Activated CD4-positive, alpha-beta T cell treated with anti-CD3 and anti-CD28 coated beads, Interleukin-2, Interleukin-6, amounts not matched to agents 100 ng/mL and 50 ng/mL, durations not matched to agents 16 hours and 8 hours (primary cell): ENCODE measurements at regions not wholly inside any gene's neighbourhood (a gene's known extent, or its start where the extent isn't known, plus 50 kb on each side); places are given as distances from the start of the nearest gene placed in this dataset.
A peak's percentile ranks its signal among the peaks of the same experiment; 100 is the strongest.
"Not testable (repeated sequence)": the region's sequence is repeated elsewhere in the genome, so short reads cannot be mapped to it uniquely, and the experiment has no call there.

Experiments used
- DNase-seq: peaks from one replicate; pipeline ENCODE4 v3.0.0-alpha.2; 2020

DNA sequence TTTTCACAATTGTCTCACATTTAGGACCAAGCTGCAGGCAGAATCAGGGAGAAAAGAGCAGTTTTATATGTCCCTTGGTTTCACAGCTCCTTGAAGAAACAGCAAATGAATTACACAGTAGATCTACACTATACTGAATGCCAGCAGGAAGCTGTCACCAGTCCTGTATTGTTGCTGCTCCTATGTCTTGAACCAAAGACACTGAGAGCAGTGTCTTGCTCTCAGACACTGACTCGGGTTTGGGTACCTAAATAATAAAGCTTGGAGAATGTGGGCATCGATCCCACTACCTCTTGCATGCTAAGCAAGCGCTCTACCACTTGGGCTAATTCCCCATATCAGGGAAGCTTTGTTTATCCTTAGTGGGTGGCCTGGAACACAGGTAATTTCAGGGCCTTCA, 552.7 kb downstream of the PRIM2 start:
- not testable (repeated sequence) for DNase-seq

DNA sequence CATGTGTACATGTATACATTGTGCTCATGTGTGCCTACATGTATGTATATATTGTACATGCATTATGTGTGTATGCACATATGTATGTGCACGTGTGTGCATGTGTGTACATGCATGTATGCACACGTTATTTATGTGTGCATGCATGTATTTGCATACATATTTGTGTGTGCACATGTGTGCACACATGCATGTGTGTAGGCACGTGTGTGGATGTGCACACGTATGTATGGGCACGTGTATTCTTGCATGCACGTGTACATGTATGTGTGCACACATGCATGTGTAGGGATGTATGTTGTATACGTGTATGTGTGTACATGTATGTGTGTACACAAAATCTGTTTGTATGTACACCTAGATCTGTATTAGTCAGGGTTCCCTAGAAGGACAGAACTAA, 556.0 kb downstream of the PRIM2 start:
- DNase-seq, result not testable (repeated sequence)

DNA sequence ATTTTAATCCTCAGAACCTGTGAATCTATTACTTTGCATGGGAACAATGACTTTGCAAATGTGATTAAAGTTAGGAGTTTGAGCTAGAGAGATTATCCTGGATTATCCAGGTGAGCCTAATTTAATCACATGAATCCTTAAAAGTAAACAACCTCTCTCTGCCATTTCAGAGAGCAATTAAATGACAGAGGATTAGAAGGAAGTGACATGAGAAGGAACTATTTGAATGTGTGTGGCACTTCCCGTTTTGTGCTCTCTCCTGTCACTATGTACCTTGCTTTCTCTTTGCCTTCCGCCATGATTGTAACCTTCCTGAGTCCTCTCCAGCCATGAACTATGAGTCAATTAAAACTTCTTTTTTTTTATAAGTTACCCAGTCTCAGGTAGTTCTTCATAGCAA, 559.2 kb downstream of the PRIM2 start:
- DNase-seq, result not testable (repeated sequence)

DNA sequence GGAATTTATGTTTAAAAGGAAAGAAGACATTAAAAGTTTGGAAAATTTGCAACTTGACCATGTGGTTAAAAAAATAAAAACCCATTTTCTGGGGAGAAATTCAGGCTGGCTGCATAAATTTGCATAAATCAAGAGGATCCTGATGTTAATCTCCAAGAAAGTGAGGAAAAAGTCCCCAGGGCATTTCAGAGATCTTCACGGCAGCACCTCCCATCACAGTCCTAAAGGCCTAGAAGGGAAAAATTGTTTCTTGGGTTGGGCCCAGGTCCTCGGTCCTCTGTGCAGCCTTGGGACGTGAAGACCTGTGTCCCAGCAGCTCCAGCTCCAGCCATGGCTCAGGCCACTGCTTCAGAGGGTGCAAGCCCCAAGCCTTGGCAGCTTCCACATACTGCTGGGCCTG, 560.3 kb downstream of the PRIM2 start:
- not testable (repeated sequence) for DNase-seq

DNA sequence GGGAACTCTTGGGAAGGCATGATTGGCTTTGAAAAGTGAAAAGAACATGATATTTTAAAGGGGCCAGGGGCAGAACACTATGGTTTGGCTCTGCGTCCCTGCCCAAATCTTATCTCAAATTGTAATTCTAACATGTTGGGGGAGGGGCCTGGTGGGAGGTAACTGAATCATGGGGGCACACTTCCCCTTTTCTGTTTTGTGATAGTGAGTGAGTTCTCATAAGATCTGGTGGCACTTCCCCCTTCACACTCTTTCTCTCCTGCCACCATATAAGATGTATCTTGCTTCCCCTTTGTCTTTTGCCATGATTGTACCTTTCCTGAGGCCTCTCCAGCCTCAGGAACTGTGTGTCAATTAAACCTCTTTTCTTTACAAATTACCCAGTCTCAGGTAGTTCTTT, 561.4 kb downstream of the PRIM2 start:
- DNase-seq, result not testable (repeated sequence)

DNA sequence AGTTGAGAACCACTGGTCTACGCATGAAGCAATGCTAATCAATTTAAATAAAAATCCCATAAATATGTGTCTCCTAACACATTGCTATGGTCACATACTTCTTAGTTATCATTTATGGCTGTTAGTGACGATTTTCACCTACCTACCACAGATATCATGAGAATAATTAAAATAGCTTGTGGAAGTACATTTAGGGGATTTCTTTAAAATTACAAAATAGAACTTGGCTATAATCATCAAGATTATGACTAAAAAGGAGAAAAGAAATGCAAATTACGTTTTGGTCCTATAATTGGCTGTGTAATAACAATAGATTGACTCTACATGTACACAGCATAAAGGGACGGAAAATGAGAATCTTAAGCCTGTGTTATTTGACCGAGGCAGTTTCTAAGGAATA, 581.4 kb downstream of the PRIM2 start:
- not testable (repeated sequence) for DNase-seq

DNA sequence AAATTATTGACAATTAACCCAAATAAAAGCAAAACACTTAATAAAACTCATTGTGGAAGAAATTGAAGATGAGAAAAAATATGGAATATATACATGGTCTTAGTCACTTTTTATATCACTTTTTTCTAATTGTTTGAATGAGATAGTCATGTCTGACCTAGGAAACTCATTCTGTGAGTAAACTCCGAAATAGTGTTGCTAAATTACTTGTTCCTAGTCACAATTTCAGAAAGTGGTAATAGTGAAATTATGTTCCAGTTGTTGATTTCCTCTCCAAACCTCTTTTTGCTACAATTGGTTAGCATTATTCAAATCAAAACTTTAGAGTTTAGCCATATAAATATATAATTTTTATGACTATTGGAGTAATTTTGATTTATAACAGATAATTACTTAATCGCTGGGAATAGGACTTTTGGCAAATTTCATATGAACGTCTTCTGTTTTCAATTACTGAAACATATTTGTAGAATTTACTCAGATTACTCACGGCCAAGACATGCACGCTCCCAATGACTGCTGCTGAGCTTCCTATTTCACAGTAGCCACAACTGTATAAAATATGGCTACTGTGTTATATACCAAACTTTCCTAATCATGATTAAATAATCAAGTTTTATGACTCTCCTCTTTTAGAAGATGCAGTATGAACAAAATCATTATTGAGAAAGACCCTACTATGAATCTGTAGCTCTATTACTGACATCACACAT, 583.4 kb downstream of the PRIM2 start:
- peak; percentile 32 for DNase-seq

DNA sequence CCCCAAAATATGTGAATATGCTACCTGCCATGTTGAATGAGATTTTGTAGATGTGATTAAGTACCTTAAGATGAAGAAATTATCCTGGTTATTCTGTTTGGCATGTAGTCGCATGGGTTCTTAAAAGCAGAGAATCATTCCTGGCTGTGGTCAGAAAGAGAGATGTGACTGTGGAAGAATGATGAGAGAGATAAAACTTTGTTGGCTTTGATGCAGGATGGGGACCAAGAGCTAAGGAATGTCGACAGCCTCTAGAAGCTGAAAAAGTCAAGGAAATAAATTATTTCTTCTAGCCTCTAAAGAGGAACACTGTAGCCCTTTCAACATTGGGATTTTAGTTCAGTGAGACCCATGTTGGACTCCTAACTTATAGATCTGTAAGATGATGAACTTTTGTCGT, 584.0 kb downstream of the PRIM2 start:
- DNase-seq, result not testable (repeated sequence)

DNA sequence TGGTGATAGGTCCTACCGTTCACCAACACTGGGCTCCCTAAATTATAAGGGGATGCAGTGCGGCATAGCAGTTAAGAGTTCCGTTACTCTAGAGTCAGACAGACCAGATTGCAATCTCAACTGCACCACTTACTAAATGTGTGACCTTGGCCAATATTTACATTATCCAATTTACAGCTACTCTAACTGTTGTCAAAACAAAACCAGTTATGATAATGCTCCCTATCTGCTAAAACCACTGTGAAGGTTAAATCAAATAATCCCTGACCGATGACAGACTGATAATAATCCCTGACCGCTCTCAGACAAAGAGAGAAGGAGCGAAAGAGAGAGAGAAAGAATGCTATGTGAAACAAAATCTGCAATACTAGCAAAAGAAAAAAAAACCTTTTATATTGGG, 586.9 kb downstream of the PRIM2 start:
- DNase-seq, result not testable (repeated sequence)

DNA sequence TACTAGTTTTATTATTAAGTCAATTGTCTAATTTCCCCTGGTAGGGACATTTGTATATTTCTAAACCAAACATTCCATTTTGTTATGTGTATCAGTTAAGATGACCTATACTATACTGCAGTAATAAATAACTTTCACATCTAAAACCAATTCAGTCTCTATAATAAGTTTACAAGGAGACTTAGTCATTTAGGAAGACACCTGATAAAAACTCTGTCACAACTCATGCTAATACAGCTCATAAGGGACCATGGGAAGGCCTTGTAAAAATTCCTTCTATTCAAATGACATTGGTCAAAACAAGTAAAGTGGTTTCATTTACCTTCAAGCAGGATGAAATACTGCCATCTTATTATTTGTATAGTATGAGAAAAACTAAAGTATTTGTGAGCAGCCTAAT, 597.9 kb downstream of the PRIM2 start:
- DNase-seq, result not testable (repeated sequence)

DNA sequence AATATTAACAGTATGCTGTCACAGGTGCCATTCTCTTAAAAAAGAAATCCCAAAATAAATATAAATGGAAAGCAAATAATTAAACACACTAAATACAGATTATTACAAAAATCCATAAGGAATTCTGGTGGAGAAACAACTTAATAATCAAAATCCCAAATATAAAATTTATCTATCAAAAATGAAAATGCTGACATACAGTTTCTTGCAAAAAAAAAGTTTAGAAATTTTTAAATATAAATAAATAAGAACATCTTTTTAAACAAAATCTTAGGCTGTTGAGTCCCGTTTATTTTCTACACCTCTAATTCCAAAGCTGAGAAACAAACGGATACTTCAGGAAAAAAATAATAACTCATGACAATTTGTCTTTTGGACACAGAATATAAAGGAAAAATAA, 625.5 kb downstream of the PRIM2 start:
- DNase-seq, result not testable (repeated sequence)

DNA sequence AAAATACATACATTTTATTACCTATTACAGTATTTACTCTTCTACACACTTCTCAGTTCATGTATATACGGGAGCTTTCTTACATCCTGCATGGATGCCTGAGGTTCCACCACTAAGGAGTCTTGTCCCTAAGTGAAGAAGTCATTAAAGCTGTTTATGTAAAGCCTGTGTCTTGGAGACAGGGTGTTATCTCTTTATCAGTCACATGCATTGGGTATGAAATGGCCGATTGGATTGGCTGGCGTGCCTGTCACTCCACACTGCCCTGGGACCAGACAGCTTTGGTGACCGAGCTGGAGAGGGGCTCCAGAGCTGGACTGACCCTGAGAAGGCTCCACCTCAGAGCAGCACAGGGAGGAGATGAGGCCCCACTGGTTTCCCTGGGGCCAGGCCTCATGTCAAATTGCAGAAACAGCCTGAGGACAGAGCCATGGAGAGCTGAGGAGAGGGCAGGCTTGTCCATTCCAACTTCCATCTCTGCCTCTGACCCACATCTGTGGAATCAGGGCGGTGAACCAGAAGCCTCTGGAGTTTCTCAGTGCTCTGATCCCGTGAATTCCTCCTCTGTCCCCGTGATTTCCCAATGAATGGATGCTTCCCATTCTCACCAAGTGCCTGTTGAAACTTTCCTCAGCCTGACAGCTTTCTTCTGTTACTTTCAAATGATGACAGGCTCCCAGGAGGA, 628.8 kb downstream of the PRIM2 start:
- DNase-seq, result not testable (repeated sequence)

DNA sequence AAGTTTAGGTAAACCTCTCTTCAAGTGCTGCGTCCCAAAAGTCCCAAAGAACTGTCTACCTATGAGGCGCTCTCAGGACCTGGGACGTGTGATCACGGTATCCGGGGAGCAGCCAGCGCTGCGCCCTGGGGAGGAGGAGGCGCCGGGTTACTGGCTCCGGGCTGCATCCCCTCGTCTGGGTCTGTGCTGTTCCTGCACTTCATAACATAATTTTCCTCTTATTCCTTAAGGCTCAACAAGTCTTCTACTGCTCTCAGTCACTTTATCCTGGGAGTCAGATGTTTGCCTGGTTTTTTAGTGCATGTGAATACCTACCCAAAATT, 629.3 kb downstream of the PRIM2 start:
- DNase-seq, result not testable (repeated sequence)

DNA sequence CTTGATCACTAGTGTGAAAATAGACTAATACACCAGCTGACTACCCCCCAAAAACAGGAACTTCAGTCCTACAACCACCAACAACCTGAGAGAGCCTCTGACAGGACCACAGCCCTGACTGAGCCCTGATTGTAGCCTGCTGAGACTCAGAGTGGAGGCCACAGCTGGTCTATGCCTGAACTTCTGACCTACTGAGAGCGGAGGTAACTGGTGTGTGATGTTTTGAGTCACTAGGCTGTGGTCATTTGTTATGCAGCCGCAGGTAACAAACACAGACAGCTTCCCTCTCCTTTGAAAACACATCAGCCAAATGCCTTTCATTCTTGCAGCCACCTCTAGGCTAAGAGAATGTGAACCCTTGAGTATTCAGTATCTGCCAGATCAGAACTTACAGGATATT, 631.1 kb downstream of the PRIM2 start:
- DNase-seq, result not testable (repeated sequence)

DNA sequence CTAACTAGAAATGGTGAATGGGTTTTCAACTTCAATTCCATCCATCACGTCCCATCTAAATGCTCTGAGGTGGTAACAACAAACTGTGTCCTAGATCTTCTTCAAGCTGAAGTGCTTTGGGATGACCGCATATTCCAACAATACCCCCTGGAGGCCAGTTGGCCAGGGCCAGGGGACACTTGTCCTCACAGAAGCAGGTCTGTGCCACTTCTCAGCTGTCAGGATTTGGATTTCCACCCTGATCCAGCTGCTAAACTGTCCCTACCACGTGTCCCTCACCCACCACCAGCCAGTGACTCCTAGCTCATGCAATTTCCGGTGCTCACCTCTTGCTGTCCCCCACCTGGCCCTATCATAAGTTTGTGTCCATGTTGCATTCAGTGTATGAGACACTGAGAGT, 633.0 kb downstream of the PRIM2 start:
- DNase-seq, result not testable (repeated sequence)

DNA sequence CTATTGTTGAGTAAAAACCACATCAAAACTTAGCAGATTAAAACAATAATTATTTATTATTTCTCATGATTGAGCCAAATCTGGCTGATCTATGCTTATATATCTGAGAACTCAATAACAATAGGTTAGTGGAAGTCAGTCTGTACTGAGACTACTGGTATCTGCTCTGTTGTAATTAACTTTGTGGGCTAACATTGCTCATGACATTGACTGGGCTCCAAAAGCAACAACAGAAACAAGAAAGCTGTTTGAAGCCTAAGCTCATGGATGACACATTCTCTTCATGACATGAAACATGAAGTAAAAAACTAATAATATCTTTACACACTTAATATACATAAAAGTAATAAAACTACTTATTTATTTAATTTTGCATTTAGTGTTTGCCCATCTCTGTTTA, 649.3 kb downstream of the PRIM2 start:
- not testable (repeated sequence) for DNase-seq

DNA sequence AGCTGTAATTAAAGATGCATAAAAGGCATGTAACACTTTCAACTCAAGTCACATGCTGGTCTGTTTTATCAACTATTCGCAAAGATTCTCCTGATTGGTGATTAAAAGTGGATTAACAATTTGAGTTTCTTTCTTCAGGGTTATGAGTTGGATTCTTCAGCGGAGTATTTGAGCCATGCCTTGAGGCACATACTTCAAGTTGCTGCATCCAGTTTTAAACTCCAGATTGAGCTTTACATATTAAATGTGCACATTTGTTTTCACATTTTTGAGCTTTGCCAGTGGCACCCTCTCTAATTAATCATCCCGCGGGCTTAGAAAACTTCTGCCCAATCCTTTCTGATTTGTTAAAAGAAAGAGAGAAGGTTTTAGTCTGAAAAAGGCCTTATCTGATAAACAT, 654.5 kb downstream of the PRIM2 start:
- not testable (repeated sequence) for DNase-seq

DNA sequence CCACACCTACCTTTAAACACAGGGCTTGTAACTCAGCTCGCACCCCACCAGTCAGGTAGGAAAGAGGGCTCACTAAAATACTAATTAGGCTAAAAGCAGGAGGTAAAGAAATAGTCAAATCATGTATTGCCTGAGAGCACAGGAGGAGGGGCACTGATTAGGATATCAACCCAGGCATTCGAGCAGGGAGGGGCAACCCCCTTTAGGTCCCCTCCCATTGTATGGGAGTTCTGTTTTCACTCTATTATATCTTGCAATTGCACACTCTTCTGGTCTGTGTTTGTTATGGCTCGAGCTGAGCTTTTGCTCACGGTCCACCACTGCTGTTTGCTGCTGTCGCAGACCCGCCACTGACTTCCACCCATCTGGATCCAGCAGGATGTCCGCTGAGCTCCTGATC, 657.2 kb downstream of the PRIM2 start:
- DNase-seq, result no peak

DNA sequence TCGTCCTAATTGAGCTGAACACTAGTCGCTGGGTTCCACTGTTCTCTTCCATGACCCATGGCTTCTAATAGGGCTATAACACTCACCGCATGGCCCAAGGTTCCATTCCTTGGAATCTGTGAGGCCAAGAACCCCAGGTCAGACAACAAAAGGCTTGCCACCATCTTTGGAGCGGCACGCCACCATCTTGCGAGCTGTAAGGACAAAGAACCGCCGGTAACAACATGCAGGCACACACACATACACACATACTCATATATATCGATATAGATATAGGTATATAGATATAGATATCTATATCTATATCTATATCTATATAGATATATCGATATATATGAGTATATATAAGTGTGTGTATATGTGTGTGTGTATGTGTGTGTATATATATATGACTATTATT, 657.7 kb downstream of the PRIM2 start:
- not testable (repeated sequence) for DNase-seq

DNA sequence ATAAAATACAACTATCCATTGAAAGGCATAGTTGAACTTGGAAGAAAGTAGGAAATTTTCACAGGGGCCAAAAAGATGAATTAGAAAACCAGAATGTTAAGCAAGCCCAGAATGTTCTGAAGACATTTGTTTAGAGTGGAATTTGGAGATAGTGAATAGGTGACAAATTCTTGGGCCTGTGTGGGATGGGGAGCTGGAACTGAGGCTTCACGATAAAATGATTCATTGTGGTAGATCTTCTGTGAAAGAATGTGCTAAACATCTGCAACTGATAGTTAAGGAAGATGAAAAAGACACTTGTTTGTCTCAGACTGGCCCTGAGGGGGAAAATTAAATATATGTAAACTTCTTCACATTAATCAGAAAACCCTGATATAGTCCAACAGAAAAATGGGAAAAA, 658.9 kb downstream of the PRIM2 start:
- DNase-seq, result not testable (repeated sequence)

DNA sequence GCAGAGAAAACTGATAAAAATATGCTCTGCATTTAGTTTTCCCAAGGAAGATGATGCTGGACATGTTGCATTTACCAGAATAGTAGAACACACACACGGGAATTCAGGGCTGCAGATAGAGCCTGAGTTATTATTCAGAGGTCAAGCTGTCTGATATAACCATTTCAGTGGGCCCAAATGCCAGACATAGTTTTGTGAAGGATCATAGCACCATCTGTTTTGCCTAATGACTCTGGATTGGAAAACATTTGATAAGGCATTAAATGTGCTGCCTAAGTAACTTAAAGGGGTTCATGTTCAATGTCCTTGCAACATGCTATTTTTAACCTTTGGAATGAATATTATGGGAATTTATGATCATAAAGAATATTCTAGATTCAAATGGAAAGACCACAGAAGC, 666.2 kb downstream of the PRIM2 start:
- DNase-seq, result not testable (repeated sequence)

DNA sequence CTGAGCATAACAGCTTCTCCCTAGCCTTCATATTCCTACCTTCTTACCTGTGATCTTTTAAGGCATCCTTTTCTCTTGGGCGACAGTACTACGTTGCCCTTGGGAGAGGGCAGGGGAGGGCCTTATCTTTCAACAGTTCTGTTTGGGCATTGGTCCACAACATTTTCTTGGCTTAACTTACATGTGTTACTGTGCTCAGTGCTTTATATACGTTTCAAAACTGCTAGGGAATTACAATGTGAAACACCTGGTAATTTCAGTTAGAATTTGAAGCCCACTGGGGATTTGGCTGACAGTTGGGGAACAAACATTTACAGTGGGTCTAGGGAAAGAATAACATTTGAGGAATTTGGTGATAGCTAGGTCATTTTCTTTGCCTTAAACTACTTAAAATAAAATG, 667.1 kb downstream of the PRIM2 start:
- not testable (repeated sequence) for DNase-seq

DNA sequence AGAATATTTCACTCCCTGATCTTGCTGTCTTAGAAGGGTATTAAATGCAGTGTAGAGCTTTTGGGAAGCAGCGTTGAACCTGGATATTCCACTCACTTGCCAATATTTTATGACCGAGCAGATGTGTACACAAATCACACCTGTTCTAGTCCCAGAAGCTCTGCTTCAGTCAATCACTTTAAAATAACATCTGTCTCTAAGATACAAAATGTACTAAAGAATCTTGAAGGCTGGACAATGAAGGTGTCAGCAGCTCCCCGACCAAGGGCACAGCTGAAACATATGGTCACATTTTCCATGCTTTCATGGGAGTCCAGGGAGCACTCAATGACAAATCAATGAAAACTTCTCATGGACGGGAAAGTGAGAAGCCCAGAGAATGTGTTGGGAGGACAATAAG, 668.3 kb downstream of the PRIM2 start:
- not testable (repeated sequence) for DNase-seq

DNA sequence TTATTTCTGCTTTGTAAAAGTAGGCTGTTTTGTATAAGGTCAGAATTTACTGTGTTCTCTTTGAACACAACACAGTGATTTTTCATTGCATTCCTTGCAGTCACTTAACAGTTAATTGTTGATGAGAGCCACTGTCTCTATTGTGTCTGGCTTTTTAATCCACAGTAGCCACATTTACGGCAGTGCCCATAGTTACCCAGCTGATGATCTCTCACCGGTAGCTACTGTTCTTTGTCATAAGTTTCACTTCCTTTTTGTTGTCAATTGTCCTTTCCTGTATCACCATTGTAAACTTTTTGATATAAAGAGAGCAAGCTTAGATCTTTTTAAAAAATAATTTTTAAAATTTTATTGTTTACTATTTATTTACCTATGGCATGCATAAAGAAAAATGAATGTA, 669.2 kb downstream of the PRIM2 start:
- DNase-seq, result not testable (repeated sequence)
